Lung microvascular endothelial cell (primary cell): ENCODE measurements at regions not wholly inside any gene's neighbourhood (a gene's known extent, or its start where the extent isn't known, plus 50 kb on each side); places are given as distances from the start of the nearest gene placed in this dataset.
"Not testable (repeated sequence)": the region's sequence is repeated elsewhere in the genome, so short reads cannot be mapped to it uniquely, and the experiment has no call there.

Experiments used
- DNase-seq, 2 donors: peaks; one replicate each; pipeline versions ENCODE4 v3.0.0 to v3.0.0-alpha.2; 2010; ENCODE audit warnings: low read depth in 2 of 2

- no peak for DNase-seq
Observed at GRCh38 chr19:27975419-27976005, 1237.4 kb downstream of the UQCRFS1 start.

GRCh38 chr19:27974082-27974513 is 1238.9 kb downstream of the UQCRFS1 start:
- DNase-seq = peak; percentile 29 to 42

- peak in 1 of 2 donors; percentile 15 for DNase-seq
Observed at GRCh38 chr19:27972291-27973040, 1240.5 kb downstream of the UQCRFS1 start.

GRCh38 chr19:27971869-27972268 is 1241.1 kb downstream of the UQCRFS1 start:
- no peak for DNase-seq

- DNase-seq = peak in 1 of 2 donors; percentile 14
Observed at GRCh38 chr19:27971071-27971470, 1241.9 kb downstream of the UQCRFS1 start.

GRCh38 chr19:27966390-27966816 is 1246.5 kb downstream of the UQCRFS1 start:
- DNase-seq = peak; percentile 15 to 33

- DNase-seq = no peak
Observed at GRCh38 chr19:27964185-27964584, 1248.8 kb downstream of the UQCRFS1 start.

GRCh38 chr19:27962264-27962663 is 1250.7 kb downstream of the UQCRFS1 start:
- no peak for DNase-seq

- no peak for DNase-seq
Observed at GRCh38 chr19:27955485-27956480, 1257.2 kb downstream of the UQCRFS1 start.

GRCh38 chr19:27942607-27943006 is 1270.3 kb downstream of the UQCRFS1 start:
- DNase-seq = not testable (repeated sequence)

- DNase-seq = no peak
Observed at GRCh38 chr19:27936139-27936538, 1276.8 kb downstream of the UQCRFS1 start.

GRCh38 chr19:27935669-27936068 is 1277.3 kb downstream of the UQCRFS1 start:
- no peak for DNase-seq

GRCh38 chr19:27929399-27929798 is 1283.6 kb downstream of the UQCRFS1 start:
- DNase-seq = no peak

GRCh38 chr19:27925202-27925601 is 1287.7 kb downstream of the UQCRFS1 start:
- no peak for DNase-seq

- DNase-seq = no peak
Observed at GRCh38 chr19:27922970-27923369, 1290.0 kb downstream of the UQCRFS1 start.

GRCh38 chr19:27920774-27921173 is 1292.2 kb downstream of the UQCRFS1 start:
- DNase-seq = no peak

- no peak for DNase-seq
Observed at GRCh38 chr19:27918818-27919217, 1294.1 kb downstream of the UQCRFS1 start.

GRCh38 chr19:27911122-27911898 is 1301.6 kb downstream of the UQCRFS1 start:
- no peak for DNase-seq

GRCh38 chr19:27909861-27910260 is 1303.1 kb downstream of the UQCRFS1 start:
- DNase-seq = no peak

- no peak for DNase-seq
Observed at GRCh38 chr19:27909185-27909840, 1303.6 kb downstream of the UQCRFS1 start.

- DNase-seq = no peak
Observed at GRCh38 chr19:27906081-27906480, 1306.9 kb downstream of the UQCRFS1 start.
